ENCODE measurements at regions not wholly inside any gene's neighbourhood (a gene's known extent, or its start where the extent isn't known, plus 50 kb on each side); places are given as distances from the start of the nearest gene placed in this dataset.

- ChIA-PET CTCF (ENCODE audit: partially characterized antibody) (interaction anchor here (0.9 kb wide), 1 partner anchor 286 kb away, joined by 3 read pairs; no protein-coding TSS in a partner anchor), POLR2A (ENCODE audit: partially characterized antibody) (no interaction called here)
- Histone ChIP-seq H2BK12ac (ENCODE audit: low read depth, low read length) (no peak overlapping the region), H3K36me3 (ENCODE audit: control insufficient read depth in 2 of 4, insufficient read depth in 4 of 4, low read length in 3 of 4) (no peaks in the 10 kb centered on the region), H2BK120ac (replicated peaks; ENCODE audit: low read depth, low read length) (no peak overlapping the region), H3K4me3 (ENCODE audit: extremely low read depth in 1 of 4, insufficient read depth in 2 of 4, low read depth in 3 of 4, low read length in 4 of 4) (no peak overlapping the region), H4K8ac (ENCODE audit: extremely low read depth, insufficient read depth, low read length) (no peak overlapping the region), H3K18ac (ENCODE audit: extremely low read depth, low read length) (no peak overlapping the region), H3K4me2 (ENCODE audit: insufficient read depth in 1 of 2, low read depth in 2 of 2, low read length in 2 of 2) (no peak overlapping the region), H2AFZ (ENCODE audit: low read length) (peak overlapping the region; percentile 28; the same call in 1 of the 2 replicates), H3K23ac (ENCODE audit: insufficient read length) (no peak overlapping the region), H4K20me1 (replicated peaks in 1 of 2; ENCODE audit: control insufficient read depth in 1 of 2, insufficient read depth in 2 of 2, low read length in 2 of 2) (no peaks in the 10 kb centered on the region), H3K4me1 (replicated peaks in 1 of 4; ENCODE audit: control insufficient read depth in 3 of 4, insufficient read depth in 4 of 4, low read length in 3 of 4) (no peaks in the 10 kb centered on the region), H2BK15ac (ENCODE audit: low read length) (no peak overlapping the region), H3K23me2 (ENCODE audit: low read depth, low read length) (no peaks in the 10 kb centered on the region), H3K14ac (ENCODE audit: insufficient read length) (no peak overlapping the region), H4K5ac (ENCODE audit: insufficient read length, low read depth, low read length) (no peak overlapping the region), H3K27ac (ENCODE audit: low read depth, low read length) (no peak overlapping the region), H4K91ac (replicated peaks; ENCODE audit: insufficient read length, low read length) (no peak overlapping the region), H2BK5ac (ENCODE audit: low read depth, low read length) (no peak overlapping the region; the same call in 1 of the 2 replicates), H3K9me3 (ENCODE audit: insufficient read depth in 2 of 2, low read depth in 1 of 2, low read length in 1 of 2) (no peaks in the 10 kb centered on the region), H3K27me3 (replicated peaks in 1 of 4; ENCODE audit: control insufficient read depth in 3 of 4, extremely low read depth in 1 of 4, insufficient read depth in 3 of 4, low read length in 3 of 4) (no peaks in the 10 kb centered on the region), H2AK5ac (ENCODE audit: low read depth, low read length) (no peak overlapping the region), H3K79me2 (ENCODE audit: control insufficient read depth in 1 of 2, insufficient read depth in 2 of 2, low read length in 2 of 2) (no peaks in the 10 kb centered on the region), H2BK20ac (ENCODE audit: low read length) (no peak overlapping the region), H3K9ac (replicated peaks in 1 of 4; ENCODE audit: extremely low read depth in 1 of 4, low read depth in 3 of 4, low read length in 3 of 4) (no peak overlapping the region), H3K79me1 (ENCODE audit: low read depth, low read length) (no peaks in the 10 kb centered on the region), H3K56ac (replicated peaks; ENCODE audit: insufficient read length, low read depth, low read length) (no peak overlapping the region), H3K4ac (replicated peaks; ENCODE audit: insufficient read length, low read depth, low read length) (no peak overlapping the region)
- WGBS, 2 experiments (ENCODE audit: extremely low coverage in 1 of 2, insufficient coverage in 1 of 2, insufficient read length in 1 of 2, insufficient replicate concordance in 2 of 2, low coverage in 1 of 2, low lambda C conversion rate in 2 of 2, missing lambda C conversion rate in 1 of 2) = 91% methylated on average over 4 of the region's 4 CpGs; no CpG with 5 or more reads in 1 of the 2 experiments
- FAIRE-seq (no peak), DNase-seq (ENCODE audit: low read depth in 1 of 2, low spot score in 2 of 2) (no peak)
- TF ChIP-seq EZH2 (IDR thresholded peaks at IDR 0.05; ENCODE audit: low read depth, low read length, severe bottlenecking) (no peak), RAD21 (IDR thresholded peaks at IDR 0.05 in 1 of 2, conservative IDR thresholded peaks at IDR 0.05 in 1 of 2; ENCODE audit: low read depth in 2 of 2, low read length in 2 of 2) (peak; percentile 45 to 51)
Measured at GRCh38 chr4:34422472-34423175, 1821.7 kb downstream of the ARAP2 start.
